Endothelial cell of umbilical vein (primary cell): ENCODE measurements at regions not wholly inside any gene's neighbourhood (a gene's known extent, or its start where the extent isn't known, plus 50 kb on each side); places are given as distances from the start of the nearest gene placed in this dataset.

Source experiments
- BruUV-seq: library from RNA; stranded (reverse); fragments of 400-500 nt; replicated peaks from 2 replicates; lab custom pipeline; 2021; lab: Mats Ljungman, UMichigan
- CTCF ChIA-PET: fragments of 300-600, 350-600 bp; sonication (Branson Sonifier 250); formaldehyde crosslinking; loops from one replicate; lab custom pipeline; 2021; ENCODE audit warnings: antibody characterized with exemption, inconsistent platforms; lab: Charles Lee
- POLR2A ChIA-PET: fragments of 300-600, 350-600 bp; sonication (Branson Sonifier 250); formaldehyde crosslinking; loops from one replicate; lab custom pipeline; 2021; ENCODE audit warnings: antibody characterized with exemption, inconsistent platforms; lab: Charles Lee
- DNase-seq: peaks from one replicate; pipeline ENCODE4 v3.0.0-alpha.2; 2011; ENCODE audit warnings: low read depth, low spot score
- FAIRE-seq: peaks from 2 replicates; lab custom pipeline; 2011; peaks lifted over from hg19 to GRCh38; lab: Jason Lieb, UNC
- H2AFZ ChIP-seq: 2 replicates; pipeline ENCODE4 v1.6.0; 2012; ENCODE audit warnings: low read depth, low read length, control low read depth, inconsistent platforms
- H3K27ac ChIP-seq: 2 replicates; pipeline ENCODE4 v1.5.1; 2011; ENCODE audit warnings: low read depth, mild to moderate bottlenecking, control low read depth, low read length, moderate library complexity; ENCODE audit not compliant: insufficient read depth
- H3K27me3 ChIP-seq, 2 experiments: 2 replicates each; pipeline versions ENCODE4 v1.6.0 to v1.6.1; 2011; ENCODE audit warnings: low read length in 2 of 2, mixed read lengths in 1 of 2; ENCODE audit not compliant: control insufficient read depth in 2 of 2, insufficient read depth in 2 of 2
- H3K36me3 ChIP-seq, 2 experiments: 2 replicates in 1 of 2; 3 replicates in 1 of 2; pipeline ENCODE4 v1.5.1; 2011; ENCODE audit warnings: low read length in 2 of 2, mild to moderate bottlenecking in 1 of 2, moderate library complexity in 1 of 2; ENCODE audit not compliant: control insufficient read depth in 2 of 2, insufficient read depth in 2 of 2; ENCODE audit errors: extremely low read depth in 1 of 2
- H3K4me1 ChIP-seq: 3 replicates; pipeline ENCODE4 v1.5.1; 2011; ENCODE audit warnings: mild to moderate bottlenecking, low read length; ENCODE audit not compliant: control insufficient read depth, insufficient read depth; ENCODE audit errors: extremely low read depth
- H3K4me2 ChIP-seq: 2 replicates; pipeline ENCODE4 v1.6.1; 2011; ENCODE audit warnings: low read length, control low read depth, mixed read lengths; ENCODE audit not compliant: insufficient read depth
- H3K4me3 ChIP-seq, 3 experiments: fragments of 200-600 bp in 1 of 3; sonication (generic), shearing (Covaris generic) in 1 of 3; replicated peaks in 1 of 3; 2 replicates each; pipeline ENCODE4 v1.5.1; 2011 to 2016; ENCODE audit warnings: control low read depth in 3 of 3, low read length in 3 of 3, mild to moderate bottlenecking in 2 of 3, inconsistent platforms in 1 of 3, low read depth in 1 of 3, moderate library complexity in 1 of 3; ENCODE audit not compliant: insufficient read depth in 1 of 3
- H3K79me2 ChIP-seq: 2 replicates; pipeline ENCODE4 v1.6.0; 2012; ENCODE audit warnings: low read length, inconsistent platforms; ENCODE audit not compliant: control insufficient read depth, insufficient read depth
- H3K9ac ChIP-seq: replicated peaks from 2 replicates; pipeline ENCODE3; 2011; ENCODE audit warnings: low read length, control low read depth; ENCODE audit not compliant: insufficient read depth; ENCODE audit errors: extremely low read depth
- H3K9me1 ChIP-seq: replicated peaks from 3 replicates; pipeline ENCODE4 v1.6.0; 2011; ENCODE audit warnings: mild to moderate bottlenecking, low read length; ENCODE audit not compliant: control insufficient read depth, insufficient read depth; ENCODE audit errors: extremely low read depth
- H3K9me3 ChIP-seq: replicated peaks from 2 replicates; pipeline ENCODE4 v1.5.1; 2012; ENCODE audit warnings: low read length, inconsistent platforms; ENCODE audit not compliant: control insufficient read depth, insufficient read depth
- H4K20me1 ChIP-seq: replicated peaks from 2 replicates; pipeline ENCODE3; 2011; ENCODE audit warnings: mild to moderate bottlenecking, low read length; ENCODE audit not compliant: control insufficient read depth, insufficient read depth; ENCODE audit errors: extremely low read depth
- CTCF ChIP-seq, 2 donors: IDR thresholded peaks; 1 replicate in 1 of 2; 2 replicates in 1 of 2; pipeline ENCODE4 v1.5.1; 2011; ENCODE audit warnings: low read length in 2 of 2, mild to moderate bottlenecking in 2 of 2, moderate library complexity in 2 of 2, control low read depth in 1 of 2, inconsistent platforms in 1 of 2, low read depth in 1 of 2; ENCODE audit not compliant: insufficient read depth in 1 of 2; ENCODE audit errors: extremely low read depth in 1 of 2
- EZH2 ChIP-seq: IDR thresholded peaks from 2 replicates; pipeline ENCODE4 v1.6.1; 2012; ENCODE audit warnings: borderline replicate concordance, low read depth, mild to moderate bottlenecking, moderate library complexity, low read length, inconsistent platforms; ENCODE audit not compliant: severe bottlenecking
- FOS ChIP-seq: IDR thresholded peaks from 2 replicates; pipeline ENCODE4 v1.6.1; 2011; ENCODE audit warnings: mild to moderate bottlenecking, low read length, moderate library complexity, borderline replicate concordance; ENCODE audit not compliant: insufficient read depth
- JUN ChIP-seq: IDR thresholded peaks from 2 replicates; pipeline ENCODE4 v1.6.1; 2011; ENCODE audit warnings: borderline replicate concordance, low read depth; ENCODE audit not compliant: insufficient read length, insufficient read depth
- MAX ChIP-seq: IDR thresholded peaks from 2 replicates; pipeline ENCODE4 v1.6.1; 2011; ENCODE audit not compliant: insufficient read depth, insufficient read length
- MYC ChIP-seq: IDR thresholded peaks from one replicate; pipeline ENCODE4 v1.6.1; 2011; ENCODE audit warnings: mild to moderate bottlenecking, low read depth, low read length
- POLR2A ChIP-seq: IDR thresholded peaks from 2 replicates; pipeline ENCODE4 v1.6.1; 2012; ENCODE audit warnings: low read depth, mild to moderate bottlenecking, control low read depth, low read length
- POLR2AphosphoS5 ChIP-seq: IDR thresholded peaks from 2 replicates; pipeline ENCODE4 v1.6.1; 2012; ENCODE audit warnings: low read depth, mild to moderate bottlenecking, control low read depth, low read length, moderate library complexity; ENCODE audit not compliant: insufficient read depth
- dilution Hi-C: fragments of 300-500 bp; cut with MboI; formaldehyde crosslinking; loops from one replicate; pipeline ENCODE4 v1.15.0; 2019; ENCODE audit warnings: low sequenced_read_pairs; ENCODE audit not compliant: extremely low pct_ligation_motif_present
- intact Hi-C: fragments of 100-400 bp; cut with micrococcal nuclease; formaldehyde crosslinking; loops from one replicate; pipeline ENCODE4 v1.10.0; 2022

GRCh38 chr18:29271501-29271900, 1094.6 kb upstream of the CDH2 start:
- Histone ChIP-seq H3K9me3 (no peaks in the 10 kb centered on the region), H3K36me3 (no peaks in the 10 kb centered on the region), H3K4me3 (no peak overlapping the region), H2AFZ (no peak overlapping the region), H3K79me2 (no peaks in the 10 kb centered on the region), H3K9ac (no peak overlapping the region), H3K4me2 (no peak overlapping the region), H3K27ac (no peak overlapping the region), H3K4me1 (no peaks in the 10 kb centered on the region), H4K20me1 (no peaks in the 10 kb centered on the region), H3K27me3 (no peaks in the 10 kb centered on the region), H3K9me1 (no peaks in the 10 kb centered on the region)
- dilution Hi-C loops (no loop called here), intact Hi-C loops (no loop called here)
- ChIA-PET POLR2A (no interaction called here), CTCF (no interaction called here)
- FAIRE-seq (no peak), DNase-seq (no peak)
- no peak for TF ChIP-seq JUN
- TF ChIP-seq EZH2, result no peak
- no peak for TF ChIP-seq CTCF (IDR thresholded peaks at IDR 0.05; ENCODE audit: extremely low read depth in 1 of 2, insufficient read depth in 1 of 2, low read depth in 1 of 2, low read length in 2 of 2)
- TF ChIP-seq FOS, result peak; percentile 11
- no peak for TF ChIP-seq POLR2A
- TF ChIP-seq POLR2AphosphoS5, result no peak
- TF ChIP-seq MYC, result no peak
- no peak for TF ChIP-seq MAX
- BruUV-seq, result no TSS peak
